Stomach (tissue), 8 donors: ENCODE measurements at regions not wholly inside any gene's neighbourhood (a gene's known extent, or its start where the extent isn't known, plus 50 kb on each side); places are given as distances from the start of the nearest gene placed in this dataset.

Experiments used
- DNase-seq, 2 donors: peaks; one replicate each; pipeline versions ENCODE4 v3.0.0 to v3.0.0-alpha.2; 2013 to 2019
- H3K27ac ChIP-seq, 5 donors: fragments of 200-600 bp in 4 of 5; sonication (generic) in 4 of 5; one replicate each; pipeline ENCODE4 v1.5.1; 2013 to 2019; ENCODE audit warnings: mild to moderate bottlenecking in 1 of 5, moderate library complexity in 1 of 5
- H3K27me3 ChIP-seq, 3 donors: fragments of 200-600 bp; sonication (generic); one replicate each; pipeline ENCODE4 v1.5.1; 2017 to 2019; ENCODE audit warnings: mixed run types in 1 of 3
- H3K36me3 ChIP-seq, 4 donors: fragments of 200-600 bp; sonication (generic); 1 replicate in 3 of 4; 2 replicates in 1 of 4; pipeline ENCODE4 v1.5.1; 2016 to 2019
- H3K4me1 ChIP-seq, 4 donors: fragments of 200-600 bp; sonication (generic); one replicate each; pipeline ENCODE4 v1.5.1; 2016 to 2019
- H3K4me3 ChIP-seq, 4 donors: fragments of 200-600 bp; sonication (generic) in 3 of 4; one replicate each; pipeline ENCODE4 v1.5.1; 2016 to 2019; ENCODE audit warnings: mild to moderate bottlenecking in 1 of 4
- H3K9me3 ChIP-seq, 4 donors: fragments of 200-600 bp; sonication (generic); one replicate each; pipeline ENCODE4 v1.5.1; 2016 to 2019
- EP300 ChIP-seq: sonication (generic); formaldehyde crosslinking; IDR thresholded peaks from one replicate; pipeline ENCODE4 v1.6.1; 2017; ENCODE audit warnings: antibody characterized with exemption
- POLR2A ChIP-seq, 4 donors: fragments of 450-650 bp; IDR thresholded peaks; one replicate each; pipeline ENCODE4 v1.6.1; 2016; ENCODE audit warnings: antibody characterized with exemption in 4 of 4, control low read depth in 2 of 4, mild to moderate bottlenecking in 1 of 4, moderate library complexity in 1 of 4
- POLR2AphosphoS5 ChIP-seq, 3 donors: sonication (generic); formaldehyde crosslinking; IDR thresholded peaks; one replicate each; pipeline ENCODE4 v1.6.1; 2016; ENCODE audit warnings: antibody characterized with exemption in 3 of 3
- WGBS, 5 donors: extraction: QIAGEN DNeasy Blood & Tissue Kit in 3 of 5; methylation state at CpG; one replicate each; pipeline versions ENCODE4 v1.1.5 to v1.1.7; 2013 to 2018; 5-methylcytosine and 5-hydroxymethylcytosine counted together
- intact Hi-C: fragments of 100-400 bp; cut with DNase I; formaldehyde crosslinking; loops from one replicate; pipeline ENCODE4 v1.15.1; 2023; ENCODE audit warnings: low total_unique reads
- TF ChIP-seq, protein P1 (sequence below), 7 experiments: fragments of 450-650 bp in 4 of 7; fragments of 200-600 bp in 3 of 7; sonication (generic) in 3 of 7; IDR thresholded peaks; one replicate each; pipeline ENCODE4 v1.5.1; 2016 to 2019; ENCODE audit warnings: antibody characterized with exemption in 7 of 7, control low read depth in 2 of 7, mild to moderate bottlenecking in 1 of 7
- donor health status: healthy with polysubstance abuse.
- donor health status: Bipolar disorder and iron deficiency.
- donor health status: healthy.

DNA sequence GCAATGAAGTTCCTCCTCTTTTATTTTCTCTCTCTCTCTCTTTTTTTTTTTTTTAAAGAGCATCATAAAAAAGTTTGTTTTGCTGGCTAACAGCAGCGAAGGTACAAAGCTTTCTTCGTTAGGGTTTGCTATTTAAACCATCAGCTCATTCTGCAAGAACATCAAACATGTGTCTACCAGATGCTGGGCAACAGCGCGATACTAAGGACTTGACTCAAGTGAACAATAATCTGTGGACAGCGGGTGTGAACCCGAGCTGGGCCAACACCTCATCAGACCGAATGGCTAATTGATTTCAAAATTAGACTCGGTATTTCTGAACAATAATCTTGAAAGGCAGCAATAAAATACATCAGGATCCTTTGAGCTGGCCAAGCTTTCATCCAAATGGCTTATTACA is 246.4 kb downstream of the FBXO8 start:
- no peak overlapping the region for H3K27ac ChIP-seq
- DNase-seq, result no peak
- intact Hi-C loops, result no loop called here
- TF ChIP-seq, protein P1, sequence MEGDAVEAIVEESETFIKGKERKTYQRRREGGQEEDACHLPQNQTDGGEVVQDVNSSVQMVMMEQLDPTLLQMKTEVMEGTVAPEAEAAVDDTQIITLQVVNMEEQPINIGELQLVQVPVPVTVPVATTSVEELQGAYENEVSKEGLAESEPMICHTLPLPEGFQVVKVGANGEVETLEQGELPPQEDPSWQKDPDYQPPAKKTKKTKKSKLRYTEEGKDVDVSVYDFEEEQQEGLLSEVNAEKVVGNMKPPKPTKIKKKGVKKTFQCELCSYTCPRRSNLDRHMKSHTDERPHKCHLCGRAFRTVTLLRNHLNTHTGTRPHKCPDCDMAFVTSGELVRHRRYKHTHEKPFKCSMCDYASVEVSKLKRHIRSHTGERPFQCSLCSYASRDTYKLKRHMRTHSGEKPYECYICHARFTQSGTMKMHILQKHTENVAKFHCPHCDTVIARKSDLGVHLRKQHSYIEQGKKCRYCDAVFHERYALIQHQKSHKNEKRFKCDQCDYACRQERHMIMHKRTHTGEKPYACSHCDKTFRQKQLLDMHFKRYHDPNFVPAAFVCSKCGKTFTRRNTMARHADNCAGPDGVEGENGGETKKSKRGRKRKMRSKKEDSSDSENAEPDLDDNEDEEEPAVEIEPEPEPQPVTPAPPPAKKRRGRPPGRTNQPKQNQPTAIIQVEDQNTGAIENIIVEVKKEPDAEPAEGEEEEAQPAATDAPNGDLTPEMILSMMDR (IDR thresholded peaks at IDR 0.05), result no peak
- TF ChIP-seq EP300 (no peak), POLR2AphosphoS5 (IDR thresholded peaks at IDR 0.05) (no peak)
- H3K4me3 ChIP-seq, result no peak overlapping the region
- H3K9me3 ChIP-seq, result no peaks in the 10 kb centered on the region
- no peaks in the 10 kb centered on the region for H3K27me3 ChIP-seq
- H3K36me3 ChIP-seq, result no peaks in the 10 kb centered on the region
- WGBS, 5 donors, result 84 to 87% (median 86%) methylated on average over 8 of the region's 8 CpGs
- no peaks in the 10 kb centered on the region for H3K4me1 ChIP-seq

DNA sequence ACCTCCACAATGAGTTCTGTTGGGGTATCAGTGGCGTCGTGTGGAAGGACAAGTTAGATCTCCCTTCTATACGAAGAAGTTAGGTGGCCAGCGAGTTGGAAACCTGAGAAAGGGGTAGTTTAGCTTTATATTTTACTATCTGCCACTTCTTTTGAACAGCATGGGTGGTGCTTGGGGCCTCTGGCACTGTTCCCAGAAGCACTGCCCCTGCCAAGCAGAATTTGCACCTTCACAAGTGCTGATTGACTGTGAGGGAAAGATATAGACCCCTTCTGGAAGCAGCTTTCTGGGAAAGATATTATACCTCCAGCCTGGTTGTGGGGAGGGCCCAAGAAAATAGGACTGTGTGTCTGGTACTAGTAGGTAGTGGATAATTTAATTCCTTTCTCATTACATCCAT is 246.9 kb downstream of the FBXO8 start:
- no peaks in the 10 kb centered on the region for H3K9me3 ChIP-seq
- H3K27ac ChIP-seq, result no peak overlapping the region
- TF ChIP-seq, protein P1 (IDR thresholded peaks at IDR 0.05), result no peak
- TF ChIP-seq POLR2A (IDR thresholded peaks at IDR 0.05), result no peak
- no peak for TF ChIP-seq POLR2AphosphoS5 (IDR thresholded peaks at IDR 0.05)
- TF ChIP-seq EP300, result no peak
- 45 to 70% (median 58%) methylated on average over 4 of the region's 4 CpGs for WGBS, 5 donors
- no peaks in the 10 kb centered on the region for H3K4me1 ChIP-seq
- no peak overlapping the region for H3K4me3 ChIP-seq
- no peak for DNase-seq
- intact Hi-C loops, result no loop called here
- H3K27me3 ChIP-seq, result no peaks in the 10 kb centered on the region
- no peaks in the 10 kb centered on the region for H3K36me3 ChIP-seq

DNA sequence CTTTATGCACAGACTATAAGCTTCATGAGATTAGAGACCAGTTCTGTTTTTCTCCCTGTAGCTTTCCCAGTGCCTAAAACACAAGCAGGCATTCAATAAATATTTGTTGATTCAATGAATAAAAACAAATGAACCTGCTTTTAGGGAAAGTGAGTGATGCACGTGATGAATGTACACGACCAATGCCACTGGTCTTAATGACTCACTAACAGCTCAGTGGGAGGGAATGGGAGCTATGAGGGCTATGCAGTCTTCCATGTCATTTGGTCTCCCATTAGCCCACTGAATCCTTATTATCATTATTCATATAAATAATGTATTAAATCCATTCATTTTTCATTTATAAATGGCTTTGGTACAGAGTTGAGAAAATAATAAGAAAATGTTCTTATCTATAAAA is 247.4 kb downstream of the FBXO8 start:
- Histone ChIP-seq H3K27me3 (no peaks in the 10 kb centered on the region), H3K36me3 (no peaks in the 10 kb centered on the region), H3K27ac (no peak overlapping the region), H3K4me1 (no peaks in the 10 kb centered on the region), H3K4me3 (no peak overlapping the region), H3K9me3 (no peaks in the 10 kb centered on the region)
- TF ChIP-seq, protein P1 (IDR thresholded peaks at IDR 0.05), result no peak
- TF ChIP-seq EP300 (no peak), POLR2AphosphoS5 (IDR thresholded peaks at IDR 0.05) (no peak), POLR2A (IDR thresholded peaks at IDR 0.05) (no peak)
- no peak for DNase-seq
- WGBS, 5 donors, result 33 to 51% (median 41%) methylated on average over 2 of the region's 2 CpGs
- intact Hi-C loops, result no loop called here

DNA sequence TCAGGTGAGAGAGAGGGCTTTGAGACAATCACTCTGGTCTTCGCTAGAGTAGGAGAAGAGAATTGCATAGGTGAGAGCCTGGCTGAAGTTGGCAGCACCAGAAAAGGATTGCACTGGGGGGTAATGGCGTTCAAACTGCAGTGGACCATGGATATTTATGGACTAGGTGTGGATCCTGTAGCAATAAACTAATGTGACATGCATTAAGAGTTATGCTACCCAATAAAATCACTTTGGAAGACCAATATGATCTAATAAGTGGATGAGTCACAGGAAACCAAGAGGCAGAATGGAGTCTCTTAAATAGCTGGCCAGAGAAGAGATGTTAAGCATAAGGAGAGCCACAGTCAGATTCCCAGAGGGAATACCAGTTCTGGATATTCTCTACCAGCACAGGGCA is 259.8 kb downstream of the FBXO8 start:
- TF ChIP-seq POLR2AphosphoS5 (IDR thresholded peaks at IDR 0.05) (no peak), POLR2A (IDR thresholded peaks at IDR 0.05) (no peak), EP300 (no peak)
- TF ChIP-seq, protein P1 (IDR thresholded peaks at IDR 0.05), result no peak
- WGBS, 5 donors, result 48 to 83% (median 56%) methylated on average over 2 of the region's 2 CpGs
- H3K27ac ChIP-seq, result no peak overlapping the region
- H3K36me3 ChIP-seq, result no peaks in the 10 kb centered on the region
- no peaks in the 10 kb centered on the region for H3K4me1 ChIP-seq
- no peaks in the 10 kb centered on the region for H3K27me3 ChIP-seq
- intact Hi-C loops, result no loop called here
- H3K4me3 ChIP-seq, result no peak overlapping the region
- no peak for DNase-seq
- H3K9me3 ChIP-seq, result no peaks in the 10 kb centered on the region
